ENCODE measurements at regions not wholly inside any gene's neighbourhood (a gene's known extent, or its start where the extent isn't known, plus 50 kb on each side); places are given as distances from the start of the nearest gene placed in this dataset.

GRCh38 chr1:212544110-212544509 is 64.5 kb upstream of the ATF3 start:
- Histone ChIP-seq H2AFZ (ENCODE audit: low read depth, low read length, severe bottlenecking) (no peak overlapping the region), H3K4me3 (ENCODE audit: insufficient read depth, low read length, poor library complexity, severe bottlenecking) (no peak overlapping the region), H3F3A (ENCODE audit: insufficient read depth) (no peaks in the 10 kb centered on the region), H3K9me2 (replicated peaks; ENCODE audit: insufficient read depth, low read length) (no peaks in the 10 kb centered on the region), H3K36me3 (ENCODE audit: low read length) (no peaks in the 10 kb centered on the region), H3K79me2 (ENCODE audit: insufficient read depth, low read length) (no peaks in the 10 kb centered on the region), H4K20me1 (ENCODE audit: low read depth, low read length) (no peaks in the 10 kb centered on the region), H3K9ac (ENCODE audit: low read length) (no peak overlapping the region), H3K9me3 (ENCODE audit: insufficient read depth, low read length) (no peaks in the 10 kb centered on the region), H3K27ac (ENCODE audit: low read depth, low read length) (no peak overlapping the region), H3K4me2 (ENCODE audit: low read depth, low read length, poor library complexity, severe bottlenecking) (no peak overlapping the region), H3K27me3 (ENCODE audit: low read length) (0 out of 2 replicates have a peak, but pooled peaks cover 4% of the 10 kb centered on the region)
- TF ChIP-seq CTCF (IDR thresholded peaks at IDR 0.05; ENCODE audit: insufficient read depth, low read length, poor library complexity, severe bottlenecking), result no peak
- TF ChIP-seq EZH2phosphoT487 (conservative IDR thresholded peaks at IDR 0.05; ENCODE audit: low read length), result no peak

- Histone ChIP-seq H2AFZ (ENCODE audit: low read depth, low read length, severe bottlenecking) (no peak overlapping the region), H3K27ac (ENCODE audit: low read depth, low read length) (no peak overlapping the region), H4K20me1 (ENCODE audit: low read depth, low read length) (no peaks in the 10 kb centered on the region), H3K4me2 (ENCODE audit: low read depth, low read length, poor library complexity, severe bottlenecking) (no peak overlapping the region), H3F3A (ENCODE audit: insufficient read depth) (no peaks in the 10 kb centered on the region), H3K27me3 (ENCODE audit: low read length) (0 out of 2 replicates have a peak, but pooled peaks cover 4% of the 10 kb centered on the region), H3K4me3 (ENCODE audit: insufficient read depth, low read length, poor library complexity, severe bottlenecking) (no peak overlapping the region), H3K79me2 (ENCODE audit: insufficient read depth, low read length) (no peaks in the 10 kb centered on the region), H3K9me3 (ENCODE audit: insufficient read depth, low read length) (no peaks in the 10 kb centered on the region), H3K36me3 (ENCODE audit: low read length) (no peaks in the 10 kb centered on the region), H3K9me2 (replicated peaks; ENCODE audit: insufficient read depth, low read length) (no peaks in the 10 kb centered on the region), H3K9ac (ENCODE audit: low read length) (no peak overlapping the region)
- TF ChIP-seq CTCF (IDR thresholded peaks at IDR 0.05; ENCODE audit: insufficient read depth, low read length, poor library complexity, severe bottlenecking), result no peak
- TF ChIP-seq EZH2phosphoT487 (conservative IDR thresholded peaks at IDR 0.05; ENCODE audit: low read length), result no peak
These were observed 62.5 kb upstream of the ATF3 start for GRCh38 chr1:212545941-212546635.

GRCh38 chr1:212549503-212550017 is 59.0 kb upstream of the ATF3 start:
- no peaks in the 10 kb centered on the region for H3K9me2 ChIP-seq (replicated peaks; ENCODE audit: insufficient read depth, low read length)
- H3F3A ChIP-seq (ENCODE audit: insufficient read depth), result no peaks in the 10 kb centered on the region
- no peaks in the 10 kb centered on the region for H3K79me2 ChIP-seq (ENCODE audit: insufficient read depth, low read length)
- no peak overlapping the region for H3K4me3 ChIP-seq (ENCODE audit: insufficient read depth, low read length, poor library complexity, severe bottlenecking)
- H3K27me3 ChIP-seq (ENCODE audit: low read length), result 0 out of 2 replicates have a peak, but pooled peaks cover 4% of the 10 kb centered on the region
- no peaks in the 10 kb centered on the region for H4K20me1 ChIP-seq (ENCODE audit: low read depth, low read length)
- no peaks in the 10 kb centered on the region for H3K9me3 ChIP-seq (ENCODE audit: insufficient read depth, low read length)
- no peak overlapping the region for H3K27ac ChIP-seq (ENCODE audit: low read depth, low read length)
- no peak for TF ChIP-seq CTCF (IDR thresholded peaks at IDR 0.05; ENCODE audit: insufficient read depth, low read length, poor library complexity, severe bottlenecking)
- no peaks in the 10 kb centered on the region for H3K36me3 ChIP-seq (ENCODE audit: low read length)
- no peak overlapping the region for H2AFZ ChIP-seq (ENCODE audit: low read depth, low read length, severe bottlenecking)
- H3K4me2 ChIP-seq (ENCODE audit: low read depth, low read length, poor library complexity, severe bottlenecking), result no peak overlapping the region
- H3K9ac ChIP-seq (ENCODE audit: low read length), result no peak overlapping the region

All from SU-DHL-6 (cell line).